Right renal pelvis (tissue), 4 donors: ENCODE measurements at regions not wholly inside any gene's neighbourhood (a gene's known extent, or its start where the extent isn't known, plus 50 kb on each side); places are given as distances from the start of the nearest gene placed in this dataset.

Experiments used
- DNase-seq, 4 donors: peaks; one replicate each; pipeline ENCODE4 v3.0.0-alpha.2; 2013; ENCODE audit warnings: low read depth in 4 of 4, low spot score in 3 of 4, missing footprints in 1 of 4

- DNase-seq: no peak
These were observed 325.6 kb downstream of the SEC23A start for GRCh38 chr14:38777401-38777800.

GRCh38 chr14:38775986-38776385, 327.0 kb downstream of the SEC23A start:
- no peak for DNase-seq

GRCh38 chr14:38774162-38774561, 328.9 kb downstream of the SEC23A start:
- DNase-seq: no peak

DNA sequence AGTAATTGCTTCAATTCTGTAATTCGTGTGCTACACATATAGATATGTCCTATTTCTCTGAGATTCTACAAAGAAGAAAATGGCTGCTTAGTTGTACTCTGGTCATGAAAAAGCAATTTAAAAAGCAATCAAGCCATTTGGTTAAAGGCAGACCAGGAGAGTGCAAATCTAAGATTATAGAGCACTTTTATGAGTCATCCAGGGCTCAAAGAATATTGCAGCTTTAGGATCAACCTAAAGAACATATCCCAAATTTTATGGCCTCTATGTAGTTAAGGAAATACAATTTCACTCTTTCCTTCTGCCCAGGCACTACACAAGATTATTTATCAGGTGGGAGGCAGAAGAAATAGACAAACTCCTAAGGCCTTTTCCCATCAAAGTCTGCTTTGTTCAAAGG, 332.8 kb downstream of the SEC23A start:
- DNase-seq: no peak

GRCh38 chr14:38762845-38763244, 340.2 kb downstream of the SEC23A start:
- no peak for DNase-seq

- DNase-seq: no peak
These were observed 340.6 kb downstream of the SEC23A start for GRCh38 chr14:38762426-38762825.

GRCh38 chr14:38761033-38761432, 342.0 kb downstream of the SEC23A start:
- DNase-seq: no peak

DNA sequence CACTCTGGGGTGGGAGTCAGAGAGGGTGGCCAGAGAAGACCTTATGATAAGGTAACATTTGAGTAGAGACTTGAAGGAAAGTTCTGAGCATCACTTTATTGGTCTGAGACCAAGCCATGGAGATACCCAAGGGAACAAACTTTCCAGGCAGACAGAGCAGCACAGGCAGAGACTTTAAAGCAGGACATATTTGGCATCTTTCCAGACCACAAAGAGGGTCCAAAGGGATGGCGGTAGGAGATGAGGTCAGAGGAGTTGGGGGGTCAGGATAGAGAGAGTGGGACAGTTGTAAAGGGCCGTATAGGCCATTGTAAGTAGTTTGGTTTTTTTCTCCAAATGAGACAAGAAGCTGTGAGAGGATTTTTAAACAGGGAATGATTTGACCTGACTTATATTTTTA, 344.4 kb downstream of the SEC23A start:
- no peak for DNase-seq

- no peak for DNase-seq
These were observed 348.0 kb downstream of the SEC23A start for GRCh38 chr14:38755036-38755435.

DNA sequence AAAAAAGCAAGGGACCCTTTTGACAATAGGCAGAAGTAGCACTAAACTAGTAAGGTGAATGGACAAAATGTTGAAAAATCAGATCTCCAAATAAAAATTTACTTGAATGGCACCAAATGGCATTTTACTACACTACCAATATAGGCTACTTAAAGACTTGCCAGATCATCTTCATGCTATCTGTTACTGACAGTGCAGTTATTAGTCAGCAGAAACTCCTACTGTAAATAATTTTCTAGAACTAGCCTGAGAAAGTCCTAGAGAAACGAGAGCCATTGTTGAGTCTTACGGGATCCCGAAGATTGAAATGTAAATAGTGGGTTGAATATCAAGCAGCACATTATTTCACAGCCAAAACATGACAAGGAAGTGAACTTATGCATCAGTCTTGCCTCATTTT, 350.3 kb downstream of the SEC23A start:
- DNase-seq: no peak

DNA sequence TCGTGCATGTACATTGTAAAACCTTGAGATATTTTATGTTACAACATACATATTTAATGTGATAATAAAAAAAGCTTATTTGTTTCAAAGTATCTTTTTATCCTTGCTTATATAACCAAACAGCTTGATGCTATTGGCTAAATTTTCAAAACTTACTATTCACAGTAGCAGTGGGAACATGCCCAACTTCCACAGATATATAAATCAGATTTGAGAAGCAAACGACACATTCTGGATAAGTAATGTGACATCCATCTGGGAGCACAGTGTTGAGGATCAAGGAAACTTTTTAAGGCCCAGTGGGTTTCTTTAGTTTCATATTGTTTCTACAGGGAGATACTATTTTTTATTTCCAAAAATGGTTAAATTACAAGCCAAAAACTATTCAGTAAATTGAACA, 350.7 kb downstream of the SEC23A start:
- DNase-seq: no peak

- DNase-seq: no peak
These were observed 351.6 kb downstream of the SEC23A start for GRCh38 chr14:38751459-38751858.

GRCh38 chr14:38749936-38750335, 353.1 kb downstream of the SEC23A start:
- no peak for DNase-seq

DNA sequence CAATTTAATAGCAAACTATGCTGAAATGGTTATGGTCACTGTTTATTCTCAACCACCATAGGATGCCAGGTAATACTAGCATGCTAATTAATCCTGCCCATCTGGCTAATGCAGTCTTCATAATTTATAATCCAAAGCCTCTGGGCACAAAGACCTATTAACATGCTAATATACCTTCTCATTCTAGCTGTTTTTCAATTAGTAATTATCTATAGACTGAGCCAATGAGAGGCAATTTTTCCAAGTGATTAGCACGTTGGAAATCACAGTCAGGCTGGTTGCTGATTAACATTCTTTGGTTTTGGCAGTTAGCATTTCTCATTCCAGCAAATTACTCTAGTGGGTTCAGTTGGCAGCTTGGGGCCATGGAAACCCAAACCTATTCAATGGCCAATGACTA, 357.2 kb downstream of the SEC23A start:
- no peak for DNase-seq

DNA sequence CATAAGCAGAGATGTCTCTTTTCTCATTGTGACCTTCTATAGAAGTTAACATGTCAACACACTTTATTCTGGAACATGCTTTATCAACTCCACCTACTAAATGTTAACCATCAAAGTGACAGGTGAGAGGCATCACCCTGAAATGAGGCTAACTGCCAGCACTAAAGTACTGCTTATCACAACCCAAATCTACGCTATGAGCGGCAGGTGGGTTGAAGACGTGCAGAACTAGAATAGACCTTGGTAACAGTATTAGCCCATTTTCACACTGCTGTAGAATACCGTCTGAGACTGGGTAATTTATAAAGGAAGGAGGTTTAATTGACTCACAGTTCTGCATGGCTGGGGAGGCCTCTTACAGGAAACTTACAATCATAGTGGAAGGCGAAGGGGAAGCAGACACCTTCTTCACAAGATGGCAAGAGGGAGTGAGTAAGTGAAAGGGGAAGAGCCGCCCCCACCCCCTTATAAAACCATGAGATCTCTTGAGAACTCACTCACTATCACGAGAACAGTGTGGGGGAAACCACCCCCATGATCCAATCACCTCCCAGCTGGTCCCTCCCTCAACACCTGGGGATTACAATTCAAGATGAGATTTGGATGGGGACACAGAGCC, 359.0 kb downstream of the SEC23A start:
- no peak for DNase-seq

DNA sequence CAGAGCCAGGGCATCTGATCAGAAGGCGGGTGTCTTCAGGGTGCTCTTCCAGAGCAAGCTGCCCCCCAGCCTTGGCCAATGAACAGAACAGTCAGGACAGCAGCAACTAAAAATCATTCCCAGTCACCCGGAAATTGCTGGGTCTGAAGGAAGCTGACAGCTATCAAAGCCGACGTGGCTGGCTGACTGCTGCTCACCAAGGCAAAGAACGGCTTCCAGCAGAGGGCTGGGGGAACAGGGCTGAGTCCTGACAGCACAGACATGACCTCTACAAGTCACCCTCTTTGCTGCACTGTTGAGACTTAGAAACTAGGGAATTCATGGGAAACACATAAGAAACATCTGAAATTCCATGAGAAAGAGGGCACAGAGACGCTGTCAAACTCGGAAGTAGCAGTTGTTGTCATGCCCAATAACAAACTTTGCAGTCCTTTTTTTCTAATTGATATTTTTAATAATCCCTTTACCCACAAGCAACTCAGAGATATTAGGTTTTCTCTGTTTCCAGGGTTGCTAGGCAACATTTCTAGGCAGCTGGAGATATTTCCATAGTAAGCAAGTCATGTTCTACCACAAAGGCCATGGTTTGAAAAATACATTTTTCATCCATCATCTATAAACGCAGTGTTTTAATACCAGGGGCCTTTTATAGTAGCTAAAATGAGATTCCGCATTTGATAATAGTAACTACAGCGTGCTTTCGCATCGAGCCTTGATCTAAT, 365.2 kb downstream of the SEC23A start:
- DNase-seq: peak in 1 of 4 donors; percentile 12

DNA sequence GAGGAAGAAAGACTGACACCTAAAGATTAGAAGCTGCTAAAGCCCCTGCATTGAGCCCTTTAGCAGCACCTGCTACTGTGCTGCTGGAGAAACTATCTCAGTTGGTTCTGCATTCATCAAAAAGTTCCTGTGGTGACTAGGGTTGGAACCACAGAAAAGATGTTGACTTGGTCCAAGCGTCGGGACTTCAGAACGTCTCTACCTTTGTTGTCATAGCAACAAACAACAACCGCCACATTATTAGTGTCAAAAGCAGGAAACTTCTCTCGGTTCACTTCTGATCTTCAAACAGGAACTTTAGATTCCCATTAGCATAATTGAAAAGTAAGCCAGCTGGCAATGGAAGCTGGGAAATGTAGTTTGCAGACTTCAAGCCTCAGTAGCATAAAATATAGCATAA, 368.0 kb downstream of the SEC23A start:
- DNase-seq: no peak

GRCh38 chr14:38731962-38732361, 371.1 kb downstream of the SEC23A start:
- DNase-seq: no peak

GRCh38 chr14:38730420-38730819, 372.6 kb downstream of the SEC23A start:
- no peak for DNase-seq

DNA sequence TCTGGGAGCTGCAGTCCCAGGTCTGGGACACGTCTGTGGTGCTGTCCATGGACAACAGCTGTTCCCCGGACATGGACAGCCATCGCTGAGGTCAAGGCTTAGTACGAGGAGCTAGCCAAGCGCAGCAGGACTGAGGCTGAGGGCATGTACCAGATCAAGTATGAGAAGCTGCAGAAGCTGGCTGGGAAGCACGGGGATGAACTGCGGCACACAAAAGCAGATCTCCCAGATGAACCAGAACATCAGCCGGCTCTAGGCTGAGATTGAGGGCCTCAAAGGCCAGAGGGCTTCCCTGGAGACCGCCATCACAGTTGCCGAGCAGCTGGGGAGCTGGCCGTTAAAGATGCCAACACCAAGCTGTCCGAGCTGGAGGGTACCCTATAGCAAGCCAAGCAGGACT, 375.3 kb downstream of the SEC23A start:
- no peak for DNase-seq

GRCh38 chr14:38724621-38725020, 378.4 kb downstream of the SEC23A start:
- DNase-seq: no peak

- DNase-seq: no peak
These were observed 379.1 kb downstream of the SEC23A start for GRCh38 chr14:38723959-38724358.

- no peak for DNase-seq
These were observed 379.8 kb downstream of the SEC23A start for GRCh38 chr14:38723277-38723676.
